Activated T-helper 1 cell treated with Interleukin-2 at 50 U/mL for 16 hours (primary cell): ENCODE measurements at regions not wholly inside any gene's neighbourhood (a gene's known extent, or its start where the extent isn't known, plus 50 kb on each side); places are given as distances from the start of the nearest gene placed in this dataset.
"Not testable (repeated sequence)": the region's sequence is repeated elsewhere in the genome, so short reads cannot be mapped to it uniquely, and the experiment has no call there.

ENCODE experiments used
- DNase-seq: peaks from one replicate; pipeline ENCODE4 v3.0.0-alpha.2; 2020; ENCODE audit warnings: low read depth

DNA sequence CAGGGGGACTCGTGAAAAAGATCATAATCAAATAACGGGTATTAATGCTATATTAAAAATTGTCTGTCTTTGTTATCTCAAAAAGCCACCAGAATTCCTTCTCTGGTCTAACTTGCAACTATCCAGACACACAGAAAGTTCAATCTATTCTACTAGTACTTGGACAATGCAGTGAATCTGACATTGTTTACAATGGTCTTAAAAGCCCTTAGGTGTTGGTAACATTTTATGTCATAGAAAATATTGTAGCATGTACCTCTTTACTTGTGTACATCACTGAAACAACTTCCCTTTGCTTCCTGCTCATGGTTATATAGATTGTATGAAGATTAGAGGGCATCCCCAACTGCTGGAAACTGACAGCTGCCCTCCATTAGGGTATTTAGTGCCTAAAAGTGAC, 71.1 kb upstream of the PPP3CA start:
- no peak for DNase-seq

DNA sequence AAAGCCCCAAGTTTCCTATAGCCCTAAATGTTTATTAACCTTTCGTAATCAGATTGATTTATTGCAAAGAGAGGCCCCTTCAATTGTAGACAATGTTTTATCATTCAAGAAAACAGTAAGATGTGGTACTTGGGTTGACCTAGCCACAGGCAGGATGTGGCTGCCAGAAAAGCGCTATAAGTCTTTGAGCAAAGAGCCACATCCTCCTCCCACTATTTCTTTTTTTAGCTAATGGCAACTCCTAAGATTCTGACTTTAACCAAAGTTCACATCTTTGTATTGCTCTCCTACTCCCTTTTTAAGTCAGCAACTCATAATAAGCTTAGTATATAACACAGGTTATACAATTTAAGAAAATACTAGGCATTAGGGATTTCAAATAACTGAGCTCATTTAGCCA, 70.7 kb upstream of the PPP3CA start:
- no peak for DNase-seq

DNA sequence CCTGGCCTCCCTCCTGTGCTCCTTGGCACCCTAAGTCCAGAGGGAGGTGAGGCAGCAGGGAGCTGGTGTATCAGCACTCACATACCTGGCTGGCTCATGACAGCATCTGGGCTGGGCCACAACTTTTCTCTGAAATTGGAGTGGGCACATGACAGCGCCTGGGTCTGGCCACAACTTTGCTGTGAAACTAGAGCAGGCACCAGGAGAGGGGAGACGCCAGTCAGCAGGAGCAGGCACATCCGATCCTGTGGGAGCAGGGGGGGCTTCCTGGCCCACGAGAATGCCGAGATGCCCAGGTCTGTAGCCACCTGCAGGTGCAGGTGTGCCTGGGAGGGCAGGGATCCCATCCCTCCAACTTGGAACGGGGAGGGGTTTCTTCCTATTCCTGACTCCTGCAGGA, 69.7 kb upstream of the PPP3CA start:
- DNase-seq = no peak

DNA sequence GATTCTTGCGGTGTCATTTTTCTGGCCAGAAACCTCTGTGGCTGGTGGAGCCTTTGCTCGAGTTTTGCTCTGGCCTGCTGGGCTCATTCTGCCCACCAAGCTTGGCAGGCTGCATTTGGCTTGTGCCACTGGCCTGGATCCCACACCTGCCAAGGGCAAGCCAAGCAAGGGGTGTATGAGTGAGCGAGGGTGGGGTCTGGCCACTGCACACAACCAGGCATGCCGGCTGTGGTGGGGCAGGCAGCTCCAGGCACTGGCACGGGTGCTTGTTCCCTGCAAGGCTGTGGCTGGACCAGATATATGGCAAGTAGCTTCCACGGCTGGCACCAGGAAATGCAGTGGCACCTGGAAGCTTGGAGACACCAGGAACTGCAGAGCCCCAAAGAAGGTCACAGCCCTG, 68.6 kb upstream of the PPP3CA start:
- no peak for DNase-seq

DNA sequence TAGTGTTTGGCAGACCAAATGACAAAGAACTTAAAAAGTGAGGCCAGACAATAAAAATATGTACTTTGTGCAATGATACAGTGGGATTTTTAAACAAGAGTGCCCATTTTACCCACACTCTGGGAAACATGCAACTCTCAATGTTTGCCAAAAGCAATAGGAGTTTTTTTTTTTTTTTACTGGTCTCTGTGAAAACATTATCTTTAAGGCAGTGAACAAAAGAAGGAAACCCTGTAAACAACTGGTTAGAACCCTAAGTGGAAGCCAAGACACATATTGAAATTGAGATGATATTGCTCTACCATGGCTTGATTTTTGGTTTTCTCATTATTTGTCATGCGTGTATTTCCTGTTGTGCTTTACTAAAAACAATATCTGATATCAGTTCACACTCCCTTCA, 67.2 kb upstream of the PPP3CA start:
- DNase-seq = no peak

DNA sequence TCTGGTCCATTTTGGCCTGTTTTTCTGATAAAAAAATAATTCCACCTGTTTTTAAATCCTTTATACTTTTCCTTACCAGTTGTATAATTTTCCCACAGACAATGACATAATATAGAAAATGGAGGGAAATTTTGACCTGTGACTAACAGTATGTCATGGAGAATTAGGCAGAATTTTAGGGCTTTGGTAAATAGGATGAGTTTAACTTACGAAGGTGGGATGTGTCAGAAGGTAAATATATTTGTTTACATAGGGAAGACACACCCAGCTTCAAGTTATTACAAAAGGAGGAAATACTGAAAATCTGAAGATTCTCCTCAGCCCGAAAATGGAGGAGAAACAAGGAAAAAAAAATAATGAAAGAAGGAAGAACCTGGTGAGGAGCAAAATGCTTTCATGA, 64.6 kb upstream of the PPP3CA start:
- no peak for DNase-seq

DNA sequence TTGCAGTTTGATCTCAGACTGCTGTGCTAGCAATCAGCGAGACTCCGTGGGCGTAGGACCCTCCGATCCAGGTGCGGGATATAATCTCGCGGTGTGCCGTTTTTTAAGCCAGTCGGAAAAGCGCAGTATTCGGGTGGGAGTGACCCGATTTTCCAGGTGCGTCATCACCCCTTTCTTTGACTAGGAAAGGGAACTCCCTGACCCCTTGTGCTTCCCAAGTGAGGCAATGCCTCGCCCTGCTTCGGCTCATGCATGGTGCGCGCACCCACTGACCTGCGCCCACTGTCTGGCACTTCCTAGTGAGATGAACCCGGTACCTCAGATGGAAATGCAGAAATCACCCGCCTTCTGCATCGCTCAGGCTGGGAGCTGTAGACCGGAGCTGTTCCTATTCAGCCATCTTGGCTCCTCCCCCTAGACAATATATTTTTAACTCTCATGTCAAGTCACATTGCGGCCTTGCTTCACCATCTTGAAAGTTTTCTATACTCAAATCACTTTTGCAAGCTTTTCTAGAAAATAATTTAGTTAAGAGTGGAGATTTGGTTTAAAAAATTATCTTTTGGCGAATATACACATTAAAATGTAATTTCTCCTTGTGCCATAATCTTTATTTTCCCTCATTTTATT, 64.1 kb upstream of the PPP3CA start:
- DNase-seq = not testable (repeated sequence)

DNA sequence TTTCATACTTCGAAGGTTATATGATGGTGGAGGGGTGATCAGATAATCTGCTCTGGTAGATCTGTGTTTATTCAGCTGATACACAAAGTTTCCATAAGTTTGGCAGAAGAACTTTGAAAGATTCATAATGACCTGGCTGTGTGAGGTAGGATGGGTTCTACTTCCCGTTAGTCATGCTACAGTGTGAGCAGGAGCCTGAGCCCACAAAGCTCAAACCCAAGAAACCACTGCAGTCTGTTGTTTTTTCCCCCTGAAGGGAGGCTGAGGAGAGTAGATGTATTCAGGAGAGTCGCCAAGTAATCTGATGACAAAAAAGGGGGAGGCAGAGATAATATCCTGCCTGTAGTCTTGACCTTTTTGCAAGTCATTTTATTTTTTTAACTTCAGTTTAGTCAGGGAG, 52.8 kb upstream of the PPP3CA start:
- DNase-seq = no peak

DNA sequence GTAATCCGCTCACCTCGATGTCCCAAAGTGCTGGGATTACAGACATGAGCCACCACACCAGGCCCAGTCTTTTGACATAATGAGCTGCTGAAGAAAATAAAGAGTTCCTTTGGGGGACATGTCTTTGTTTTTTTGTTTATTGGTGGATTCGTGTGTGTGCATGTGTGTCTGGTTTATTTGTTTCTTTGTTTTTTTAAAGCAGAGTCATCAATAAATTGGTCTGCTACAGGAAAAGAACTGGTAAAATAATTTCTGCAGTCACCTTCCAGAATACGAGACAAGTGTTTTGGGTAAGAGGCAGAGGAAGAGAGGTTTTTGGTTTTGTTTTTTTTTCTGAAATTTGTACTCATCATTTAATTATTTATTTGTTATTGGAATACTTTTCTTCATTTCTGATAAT, 51.5 kb upstream of the PPP3CA start:
- DNase-seq = no peak
